OCI-LY7 (cell line): ENCODE measurements at regions not wholly inside any gene's neighbourhood (a gene's known extent, or its start where the extent isn't known, plus 50 kb on each side); places are given as distances from the start of the nearest gene placed in this dataset.

ENCODE experiments used
- BruUV-seq: library from RNA; stranded (reverse); fragments of 400-500 nt; replicated peaks from 2 replicates; lab custom pipeline; 2021; lab: Mats Ljungman, UMichigan
- CTCF ChIA-PET: fragments of 300-600 bp; sonication (Branson Sonifier 250); formaldehyde crosslinking; loops from one replicate; lab custom pipeline; 2022; ENCODE audit warnings: antibody characterized with exemption; ENCODE audit not compliant: unreplicated experiment; lab: Charles Lee
- POLR2A ChIA-PET: fragments of 300-600 bp; sonication (Branson Sonifier 250); formaldehyde crosslinking; loops from one replicate; lab custom pipeline; 2022; ENCODE audit warnings: antibody characterized with exemption; lab: Charles Lee
- DNase-seq: peaks from one replicate; pipeline ENCODE4 v3.0.0-alpha.2; 2015; ENCODE audit warnings: low spot score
- H2AFZ ChIP-seq: fragments of 200-600 bp; sonication (generic), shearing (Covaris generic); 2 replicates; pipeline ENCODE4 v1.6.1; 2014; ENCODE audit warnings: mild to moderate bottlenecking, antibody characterized with exemption, low read length, moderate library complexity
- H3K27ac ChIP-seq: fragments of 200-600 bp; sonication (generic); 2 replicates; pipeline ENCODE4 v1.5.1; 2014; ENCODE audit warnings: mixed run types, low read depth, mild to moderate bottlenecking, moderate library complexity, low read length, inconsistent platforms; ENCODE audit not compliant: poor library complexity, severe bottlenecking
- H3K36me3 ChIP-seq: fragments of 200-600 bp; sonication (generic); 2 replicates; pipeline ENCODE4 v1.6.1; 2014; ENCODE audit warnings: mild to moderate bottlenecking, antibody characterized with exemption, low read length, moderate library complexity, mixed read lengths; ENCODE audit not compliant: insufficient read depth
- H3K4me1 ChIP-seq: fragments of 200-600 bp; sonication (generic); 2 replicates; pipeline ENCODE4 v1.5.1; 2014; ENCODE audit warnings: mild to moderate bottlenecking, low read length; ENCODE audit not compliant: insufficient read depth, poor library complexity, severe bottlenecking
- H3K4me2 ChIP-seq: fragments of 200-600 bp; sonication (generic); 2 replicates; pipeline ENCODE4 v1.6.1; 2014; ENCODE audit warnings: mild to moderate bottlenecking, low read length
- H3K4me3 ChIP-seq: fragments of 200-600 bp; sonication (generic); 2 replicates; pipeline ENCODE4 v1.5.1; 2014; ENCODE audit warnings: mild to moderate bottlenecking, low read depth, low read length; ENCODE audit not compliant: poor library complexity, severe bottlenecking
- H3K79me2 ChIP-seq: fragments of 200-600 bp; sonication (generic); 2 replicates; pipeline ENCODE4 v1.6.1; 2016; ENCODE audit warnings: low read depth, mild to moderate bottlenecking, low read length, moderate library complexity, mixed read lengths; ENCODE audit not compliant: insufficient read depth
- H3K9me2 ChIP-seq: fragments of 200-600 bp; sonication (generic); 2 replicates; pipeline ENCODE4 v1.6.1; 2016; ENCODE audit warnings: mild to moderate bottlenecking, low read length, mixed read lengths; ENCODE audit not compliant: insufficient read depth
- H3K9me3 ChIP-seq: fragments of 200-600 bp; sonication (generic); 2 replicates; pipeline ENCODE4 v1.6.1; 2014; ENCODE audit warnings: mild to moderate bottlenecking, mixed run types, low read length, mixed read lengths
- H4K20me1 ChIP-seq: fragments of 200-600 bp; sonication (generic); 2 replicates; pipeline ENCODE4 v1.6.1; 2014; ENCODE audit warnings: mild to moderate bottlenecking, antibody characterized with exemption, low read length, moderate library complexity, mixed read lengths; ENCODE audit not compliant: insufficient read depth
- CTCF ChIP-seq: fragments of 200-600 bp; sonication (generic); conservative IDR thresholded peaks from 2 replicates; pipeline ENCODE4 v1.5.1; 2014; ENCODE audit warnings: mild to moderate bottlenecking, antibody characterized with exemption, low read length, moderate library complexity, mixed read lengths
- EZH2phosphoT487 ChIP-seq: fragments of 200-600 bp; sonication (generic); IDR thresholded peaks from 2 replicates; pipeline ENCODE4 v1.6.1; 2018; ENCODE audit warnings: low read depth, borderline replicate concordance, mild to moderate bottlenecking, mixed run types, antibody characterized with exemption, low read length, moderate library complexity, mixed read lengths
- intact Hi-C: fragments of 100-400 bp; cut with micrococcal nuclease; formaldehyde crosslinking; loops from one replicate; pipeline ENCODE4 v1.10.0; 2022; ENCODE audit not compliant: unreplicated experiment

GRCh38 chr9:108024604-108025003 lies 535.0 kb upstream of the KLF4 start:
- H3K4me1 ChIP-seq: no peaks in the 10 kb centered on the region
- H3K9me3 ChIP-seq: no peaks in the 10 kb centered on the region
- no peaks in the 10 kb centered on the region for H3K79me2 ChIP-seq
- DNase-seq: no peak
- H3K36me3 ChIP-seq: no peaks in the 10 kb centered on the region
- POLR2A ChIA-PET: interaction anchor here (1.1 kb wide), 1 partner anchor 11 kb away, joined by 3 read pairs; no protein-coding TSS in a partner anchor
- no peak overlapping the region for H3K4me2 ChIP-seq
- CTCF ChIA-PET: no interaction called here
- no peak overlapping the region for H3K27ac ChIP-seq
- H3K4me3 ChIP-seq: no peak overlapping the region
- no peaks in the 10 kb centered on the region for H3K9me2 ChIP-seq
- BruUV-seq: no TSS peak
- intact Hi-C loops: no loop called here
- no peak overlapping the region for H2AFZ ChIP-seq
- no peaks in the 10 kb centered on the region for H4K20me1 ChIP-seq
- TF ChIP-seq CTCF (no peak), EZH2phosphoT487 (no peak)

GRCh38 chr9:108022246-108022935 lies 532.8 kb upstream of the KLF4 start:
- no peak for DNase-seq
- Histone ChIP-seq H3K27ac (no peak overlapping the region), H3K79me2 (no peaks in the 10 kb centered on the region), H2AFZ (no peak overlapping the region), H3K4me3 (no peak overlapping the region), H3K9me3 (no peaks in the 10 kb centered on the region), H3K4me1 (no peaks in the 10 kb centered on the region), H3K9me2 (no peaks in the 10 kb centered on the region), H3K4me2 (no peak overlapping the region), H3K36me3 (no peaks in the 10 kb centered on the region), H4K20me1 (no peaks in the 10 kb centered on the region)
- TF ChIP-seq EZH2phosphoT487 (no peak), CTCF (no peak)
- no TSS peak for BruUV-seq
- POLR2A ChIA-PET: no interaction called here
- CTCF ChIA-PET: no interaction called here
- intact Hi-C loops: no loop called here

GRCh38 chr9:108021096-108021710 lies 531.6 kb upstream of the KLF4 start:
- no peaks in the 10 kb centered on the region for H3K36me3 ChIP-seq
- no peaks in the 10 kb centered on the region for H4K20me1 ChIP-seq
- intact Hi-C loops: no loop called here
- no peaks in the 10 kb centered on the region for H3K79me2 ChIP-seq
- no peaks in the 10 kb centered on the region for H3K9me2 ChIP-seq
- TF ChIP-seq EZH2phosphoT487: no peak
- TF ChIP-seq CTCF: no peak
- BruUV-seq: no TSS peak
- no peaks in the 10 kb centered on the region for H3K4me1 ChIP-seq
- CTCF ChIA-PET: no interaction called here
- no peak overlapping the region for H3K4me2 ChIP-seq
- DNase-seq: no peak
- H2AFZ ChIP-seq: no peak overlapping the region
- POLR2A ChIA-PET: no interaction called here
- H3K4me3 ChIP-seq: no peak overlapping the region
- no peak overlapping the region for H3K27ac ChIP-seq
- H3K9me3 ChIP-seq: no peaks in the 10 kb centered on the region
